Kidney tubule cell (primary cell): ENCODE measurements at regions not wholly inside any gene's neighbourhood (a gene's known extent, or its start where the extent isn't known, plus 50 kb on each side); places are given as distances from the start of the nearest gene placed in this dataset.

Experiments
- DNase-seq: peaks from one replicate; pipeline ENCODE4 v3.0.0-alpha.2; 2018; ENCODE audit warnings: low spot score

GRCh38 chrX:40314070-40314469, 216.3 kb upstream of the BCOR start:
- no peak for DNase-seq

- no peak for DNase-seq
These were observed 215.5 kb upstream of the BCOR start for GRCh38 chrX:40313269-40313668.

DNA sequence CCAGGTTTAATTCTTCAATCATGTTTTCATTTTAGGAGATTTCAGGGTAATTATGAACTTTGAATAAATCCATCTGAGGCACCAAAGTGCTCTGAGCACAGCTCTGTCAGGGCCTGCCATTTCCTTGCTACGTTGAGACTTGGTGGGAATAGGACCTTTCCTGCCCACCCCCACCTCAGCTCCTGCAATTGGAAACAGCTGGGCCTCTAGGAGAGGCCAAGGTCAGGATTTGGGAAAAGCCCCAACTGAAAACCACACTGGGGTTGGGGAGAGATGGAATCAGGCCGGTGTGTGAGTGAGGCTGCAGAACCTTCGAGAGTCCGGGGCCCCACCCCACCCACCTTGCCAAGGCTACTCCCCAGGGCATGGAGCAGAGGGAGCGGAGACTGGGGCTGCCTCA, 212.7 kb upstream of the BCOR start:
- DNase-seq: no peak

GRCh38 chrX:40310016-40310415, 212.3 kb upstream of the BCOR start:
- DNase-seq: no peak

GRCh38 chrX:40307871-40308270, 210.1 kb upstream of the BCOR start:
- DNase-seq: no peak

DNA sequence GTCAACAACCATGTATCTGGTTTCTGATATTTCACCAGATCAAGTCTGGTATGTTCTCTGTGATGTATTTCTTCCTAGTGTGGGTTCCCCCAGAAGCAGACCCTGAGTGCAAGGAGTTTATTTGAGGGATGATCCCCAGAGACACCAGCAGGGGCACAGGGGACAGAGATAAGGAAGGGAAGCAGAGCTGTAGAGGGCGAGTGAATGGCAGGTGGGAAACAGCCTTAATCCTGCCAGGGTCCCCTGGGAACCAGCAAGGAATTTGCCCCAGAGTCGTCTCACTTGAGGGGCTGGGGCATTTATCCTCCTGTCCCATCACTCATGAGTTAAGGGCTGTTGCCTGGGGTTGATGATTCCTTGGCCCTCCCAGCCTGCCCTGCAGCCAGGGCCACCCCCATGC, 206.4 kb upstream of the BCOR start:
- no peak for DNase-seq

GRCh38 chrX:40303256-40304077, 205.7 kb upstream of the BCOR start:
- peak; percentile 9 for DNase-seq

- DNase-seq: no peak
These were observed 202.6 kb upstream of the BCOR start for GRCh38 chrX:40300286-40300890.

DNA sequence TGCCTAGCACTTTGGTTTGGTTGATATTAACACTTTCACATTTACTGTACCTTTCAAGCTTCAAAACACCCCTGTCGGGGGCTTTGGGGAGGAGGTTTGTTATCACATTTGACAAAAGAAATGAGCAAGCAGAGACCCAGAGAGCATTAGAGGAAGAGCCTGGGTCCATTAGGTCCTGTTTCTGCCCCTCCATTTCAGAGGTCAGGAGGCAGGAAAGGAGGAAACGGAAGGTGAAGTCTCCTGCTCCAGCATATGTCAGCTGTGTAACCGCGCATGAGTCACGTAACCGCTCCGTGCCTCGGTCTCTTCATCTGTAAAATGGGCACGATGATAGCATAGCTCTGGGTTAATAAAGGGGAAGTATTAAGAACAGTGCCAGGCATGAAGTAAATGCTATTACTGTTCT, 201.9 kb upstream of the BCOR start:
- DNase-seq: no peak

GRCh38 chrX:40298572-40299479, 201.1 kb upstream of the BCOR start:
- no peak for DNase-seq

DNA sequence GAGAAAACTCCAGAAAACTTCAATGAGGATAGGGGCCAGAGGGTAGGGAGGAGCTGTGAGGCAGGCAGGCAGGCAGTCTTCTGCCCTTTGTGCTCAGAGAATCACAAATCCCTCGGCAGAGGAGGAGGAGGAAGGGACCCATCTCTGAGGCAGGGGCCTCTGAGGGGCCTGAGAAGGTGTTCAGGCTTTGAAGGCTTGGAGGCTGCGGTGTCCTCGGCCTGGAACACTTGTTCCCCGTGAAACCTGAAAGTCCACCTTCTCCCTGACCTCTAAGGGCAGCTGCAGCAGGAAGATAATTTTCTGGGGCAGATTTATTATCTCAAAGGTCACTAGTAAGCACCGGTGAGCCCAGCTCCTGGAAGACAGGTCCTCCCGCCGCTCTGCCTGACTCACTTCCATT, 200.3 kb upstream of the BCOR start:
- DNase-seq: no peak

GRCh38 chrX:40291553-40291952, 193.8 kb upstream of the BCOR start:
- peak; percentile 38 for DNase-seq

DNA sequence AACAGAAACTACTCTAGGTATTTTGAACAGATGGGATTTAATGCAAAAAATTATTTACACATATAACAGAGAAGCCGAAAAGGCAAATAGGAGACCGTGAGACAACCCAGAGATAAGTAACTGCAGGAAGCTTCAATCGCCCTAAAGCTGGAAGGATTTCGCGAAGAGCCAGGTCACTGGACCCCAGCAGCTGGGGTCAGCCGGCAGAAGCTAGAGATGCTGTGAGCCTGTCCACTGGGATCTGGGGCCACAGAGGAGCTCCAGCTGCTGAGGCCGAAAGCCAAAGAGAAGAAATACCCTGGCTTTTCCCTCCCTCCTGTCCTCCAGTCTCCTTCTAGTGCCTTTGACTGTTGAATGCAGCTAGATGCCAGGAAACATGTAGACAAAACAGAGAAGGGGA, 192.8 kb upstream of the BCOR start:
- DNase-seq: no peak

DNA sequence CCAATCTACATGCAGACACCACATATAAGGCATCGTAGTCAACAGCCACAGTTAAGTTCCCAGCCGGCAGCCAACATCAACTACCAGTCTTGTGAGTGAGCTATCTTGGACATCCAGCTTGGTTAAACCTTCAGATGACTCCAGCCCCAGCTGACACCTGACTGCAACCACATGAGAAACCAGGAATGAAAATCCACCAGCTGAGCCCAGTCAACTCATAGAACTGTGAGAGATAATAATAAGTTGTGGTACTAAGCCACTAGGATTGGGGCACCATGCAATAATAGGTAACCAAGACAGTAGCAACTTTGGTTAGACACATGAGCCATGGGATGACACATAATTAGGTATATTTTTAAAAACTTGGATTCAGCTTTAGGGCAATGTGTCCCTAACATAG, 188.1 kb upstream of the BCOR start:
- DNase-seq: no peak

GRCh38 chrX:40284852-40285251, 187.1 kb upstream of the BCOR start:
- DNase-seq: no peak

GRCh38 chrX:40283981-40284380, 186.2 kb upstream of the BCOR start:
- no peak for DNase-seq

- no peak for DNase-seq
These were observed 185.3 kb upstream of the BCOR start for GRCh38 chrX:40282946-40283660.

- DNase-seq: no peak
These were observed 184.6 kb upstream of the BCOR start for GRCh38 chrX:40282348-40282747.

- DNase-seq: no peak
These were observed 183.7 kb upstream of the BCOR start for GRCh38 chrX:40281336-40282005.

DNA sequence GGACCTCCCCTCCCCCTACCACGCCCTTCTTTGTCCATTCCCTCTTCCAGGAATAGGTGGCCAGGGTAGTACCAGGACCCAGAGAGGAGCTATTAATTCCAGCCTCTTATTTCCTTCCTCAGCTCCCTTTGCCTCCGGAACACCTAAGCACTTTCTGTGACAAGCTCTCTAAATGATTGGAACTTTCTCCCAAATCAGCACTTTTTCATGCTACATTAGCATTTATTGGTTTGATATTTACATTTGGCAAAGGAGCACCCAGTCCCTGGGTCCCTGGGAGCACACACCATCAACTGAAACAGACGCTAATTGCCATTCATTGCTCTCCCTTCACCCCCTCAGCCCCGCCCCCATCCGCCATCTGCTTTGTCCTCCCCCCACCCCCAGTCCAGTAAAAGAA, 182.0 kb upstream of the BCOR start:
- no peak for DNase-seq

DNA sequence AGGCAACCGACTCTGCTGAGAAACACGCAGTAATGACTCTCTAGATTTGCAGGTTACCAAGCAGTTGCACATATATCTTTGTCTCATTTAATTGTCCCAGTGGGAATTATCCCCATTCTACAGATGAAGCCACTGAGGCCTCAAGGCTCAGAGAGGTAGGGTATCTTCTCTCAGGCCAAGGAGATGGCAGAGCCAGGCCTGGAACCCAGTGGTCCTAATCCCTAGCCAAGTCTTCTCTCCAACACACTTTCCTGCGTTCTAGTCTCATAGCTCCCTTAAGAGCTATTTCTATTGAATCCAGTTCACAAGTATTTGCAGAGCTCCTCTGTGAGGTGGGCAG, 181.3 kb upstream of the BCOR start:
- no peak for DNase-seq
